HEK293T (cell line): ENCODE measurements at regions not wholly inside any gene's neighbourhood (a gene's known extent, or its start where the extent isn't known, plus 50 kb on each side); places are given as distances from the start of the nearest gene placed in this dataset.

Experiments
- CTCF ChIA-PET: fragments of 350-600 bp; formaldehyde crosslinking; extraction: SDS; loops from one replicate; lab custom pipeline; 2021; ENCODE audit warnings: antibody characterized with exemption, inconsistent platforms; lab: Yijun Ruan, JAX
- POLR2A ChIA-PET: fragments of 350-600 bp; formaldehyde crosslinking; extraction: SDS; loops from one replicate; lab custom pipeline; 2020; ENCODE audit warnings: antibody characterized with exemption, inconsistent platforms; lab: Yijun Ruan, JAX
- DNase-seq: peaks from one replicate; pipeline ENCODE4 v3.0.0; 2012; ENCODE audit warnings: mixed read lengths; ENCODE audit errors: extremely low spot score
- ARNT ChIP-seq: fragments of 450-650 bp; IDR thresholded peaks from 2 replicates; pipeline ENCODE4 v1.6.1; 2017; ENCODE audit warnings: mild to moderate bottlenecking
- BHLHE40 ChIP-seq: fragments of 450-650 bp; IDR thresholded peaks from 2 replicates; pipeline ENCODE4 v1.6.1; 2016; ENCODE audit warnings: mild to moderate bottlenecking, moderate library complexity, borderline replicate concordance
- CTBP1 ChIP-seq: fragments of 450-650 bp; IDR thresholded peaks from 2 replicates; pipeline ENCODE4 v1.6.1; 2016; ENCODE audit warnings: borderline replicate concordance
- ELF4 ChIP-seq: fragments of 450-650 bp; IDR thresholded peaks from 2 replicates; pipeline ENCODE4 v1.6.1; 2017; ENCODE audit warnings: antibody characterized with exemption
- FOXA1 ChIP-seq: fragments of 450-650 bp; IDR thresholded peaks from 2 replicates; pipeline ENCODE4 v1.6.1; 2016; ENCODE audit warnings: mild to moderate bottlenecking
- FOXK2 ChIP-seq: fragments of 450-650 bp; IDR thresholded peaks from 2 replicates; pipeline ENCODE4 v1.6.1; 2016; ENCODE audit warnings: mild to moderate bottlenecking
- FOXM1 ChIP-seq: fragments of 450-650 bp; IDR thresholded peaks from 2 replicates; pipeline ENCODE4 v1.6.1; 2017; ENCODE audit warnings: mild to moderate bottlenecking, borderline replicate concordance
- HDGF ChIP-seq: fragments of 450-650 bp; IDR thresholded peaks from 2 replicates; pipeline ENCODE4 v1.6.1; 2017; ENCODE audit warnings: antibody characterized with exemption, borderline replicate concordance
- L3MBTL2 ChIP-seq: fragments of 450-650 bp; conservative IDR thresholded peaks from 2 replicates; pipeline ENCODE4 v1.6.1; 2016; ENCODE audit warnings: mild to moderate bottlenecking
- LEF1 ChIP-seq: fragments of 450-650 bp; IDR thresholded peaks from 2 replicates; pipeline ENCODE4 v1.6.1; 2017; ENCODE audit warnings: mild to moderate bottlenecking, borderline replicate concordance
- NFRKB ChIP-seq: fragments of 450-650 bp; IDR thresholded peaks from 2 replicates; pipeline ENCODE4 v1.6.1; 2016; ENCODE audit warnings: mild to moderate bottlenecking, moderate library complexity
- PKNOX1 ChIP-seq: fragments of 450-650 bp; IDR thresholded peaks from 2 replicates; pipeline ENCODE4 v1.6.1; 2016
- SP1 ChIP-seq: fragments of 450-650 bp; IDR thresholded peaks from 2 replicates; pipeline ENCODE4 v1.6.1; 2017
- SUZ12 ChIP-seq: fragments of 450-650 bp; IDR thresholded peaks from 2 replicates; pipeline ENCODE4 v1.6.1; 2016; ENCODE audit warnings: mild to moderate bottlenecking
- TARDBP ChIP-seq: fragments of 450-650 bp; IDR thresholded peaks from 2 replicates; pipeline ENCODE4 v1.6.1; 2016
- ZNF384 ChIP-seq: fragments of 450-650 bp; IDR thresholded peaks from 2 replicates; pipeline ENCODE4 v1.6.1; 2016

- TF ChIP-seq LEF1 (no peak), FOXK2 (no peak), FOXA1 (no peak), SP1 (no peak), NFRKB (no peak), ZNF384 (no peak), SUZ12 (no peak), TARDBP (no peak), ARNT (no peak), HDGF (no peak), PKNOX1 (no peak), BHLHE40 (no peak), CTBP1 (no peak), FOXM1 (no peak), ELF4 (no peak), L3MBTL2 (no peak)
Measured at GRCh38 chr2:145721681-145722080, 1201.8 kb upstream of the ZEB2 start.

GRCh38 chr2:145715601-145716000, 1195.7 kb upstream of the ZEB2 start:
- ChIA-PET CTCF (no interaction called here), POLR2A (no interaction called here)
- no peak for DNase-seq
- TF ChIP-seq TARDBP, result no peak
- no peak for TF ChIP-seq CTBP1
- TF ChIP-seq BHLHE40, result no peak
- TF ChIP-seq SP1, result no peak
- TF ChIP-seq ARNT, result no peak
- TF ChIP-seq PKNOX1, result no peak
- no peak for TF ChIP-seq ELF4
- TF ChIP-seq LEF1, result no peak
- no peak for TF ChIP-seq NFRKB
- no peak for TF ChIP-seq HDGF
- no peak for TF ChIP-seq L3MBTL2
- no peak for TF ChIP-seq SUZ12
- TF ChIP-seq FOXK2, result no peak

More at GRCh38 chr2:145721681-145722080, 1201.8 kb upstream of the ZEB2 start:
- ChIA-PET POLR2A (no interaction called here), CTCF (no interaction called here)
- no peak for DNase-seq

- TF ChIP-seq ZNF384, result no peak
- no peak for TF ChIP-seq BHLHE40
- no peak for TF ChIP-seq FOXM1
- ChIA-PET CTCF (no interaction called here), POLR2A (no interaction called here)
- DNase-seq, result no peak
Measured at GRCh38 chr2:145710303-145710702, 1190.4 kb upstream of the ZEB2 start.

- CTCF ChIA-PET, result no interaction called here
- TF ChIP-seq LEF1, result no peak
- no peak for TF ChIP-seq ARNT
- TF ChIP-seq BHLHE40, result no peak
- TF ChIP-seq ZNF384, result no peak
- no peak for TF ChIP-seq FOXM1
- no peak for TF ChIP-seq NFRKB
- TF ChIP-seq TARDBP, result no peak
- no peak for TF ChIP-seq ELF4
- TF ChIP-seq FOXA1, result no peak
- TF ChIP-seq SP1, result no peak
- no peak for TF ChIP-seq CTBP1
- no peak for TF ChIP-seq SUZ12
- no peak for TF ChIP-seq L3MBTL2
- TF ChIP-seq PKNOX1, result no peak
- no peak for TF ChIP-seq HDGF
- TF ChIP-seq FOXK2, result no peak
- POLR2A ChIA-PET, result no interaction called here
- DNase-seq, result no peak
Measured at GRCh38 chr2:145702305-145702704, 1182.4 kb upstream of the ZEB2 start.

- POLR2A ChIA-PET, result no interaction called here
- CTCF ChIA-PET, result no interaction called here
- TF ChIP-seq CTBP1, result no peak
- DNase-seq, result no peak
Measured at GRCh38 chr2:145692971-145693478, 1173.1 kb upstream of the ZEB2 start.

- no peak for DNase-seq
- TF ChIP-seq FOXM1, result no peak
- no peak for TF ChIP-seq HDGF
- no peak for TF ChIP-seq FOXA1
- TF ChIP-seq BHLHE40, result no peak
- no peak for TF ChIP-seq LEF1
- TF ChIP-seq FOXK2, result no peak
- TF ChIP-seq L3MBTL2, result no peak
- no peak for TF ChIP-seq ELF4
- no peak for TF ChIP-seq SP1
- TF ChIP-seq ZNF384, result no peak
- no peak for TF ChIP-seq SUZ12
- TF ChIP-seq TARDBP, result no peak
- TF ChIP-seq ARNT, result no peak
- TF ChIP-seq NFRKB, result no peak
- TF ChIP-seq CTBP1, result no peak
- no peak for TF ChIP-seq PKNOX1
- CTCF ChIA-PET, result no interaction called here
- POLR2A ChIA-PET, result no interaction called here
Measured at GRCh38 chr2:145691659-145692058, 1171.7 kb upstream of the ZEB2 start.
